ENCODE measurements at regions not wholly inside any gene's neighbourhood (a gene's known extent, or its start where the extent isn't known, plus 50 kb on each side); places are given as distances from the start of the nearest gene placed in this dataset.

DNA sequence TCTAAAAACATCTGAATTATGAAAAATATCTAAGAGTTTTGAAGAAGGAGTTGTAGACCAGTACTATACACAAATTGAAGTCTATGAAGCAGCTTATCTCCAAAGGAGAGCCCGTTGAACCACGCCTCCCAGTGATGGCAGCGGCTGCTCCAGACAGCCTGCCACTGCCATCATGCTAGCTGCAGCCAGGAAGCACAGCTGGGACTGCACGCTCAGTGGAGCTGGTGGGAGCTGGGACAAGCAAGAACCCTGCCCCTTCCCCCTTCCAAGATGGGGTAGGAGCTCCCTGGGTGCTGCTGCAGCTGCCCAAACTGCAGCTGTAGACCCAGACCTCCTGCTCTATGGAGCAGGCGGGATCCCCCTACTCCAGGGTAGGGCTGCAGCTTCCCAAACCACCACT, 124.7 kb upstream of the SPATS2L start:
- H3F3A ChIP-seq (ENCODE audit: control insufficient read depth, insufficient read depth) = no peaks in the 10 kb centered on the region
- no peaks in the 10 kb centered on the region for H4K20me1 ChIP-seq (ENCODE audit: control insufficient read depth, insufficient read depth, low read depth, low read length)
- H3K4me1 ChIP-seq (ENCODE audit: control insufficient read depth, low read length) = no peaks in the 10 kb centered on the region
- no peaks in the 10 kb centered on the region; the same call in 1 of the 2 replicates for H3K27me3 ChIP-seq (ENCODE audit: control insufficient read depth, low read length)
- H3K4me3 ChIP-seq (ENCODE audit: low read length) = no peak overlapping the region
- no peak overlapping the region for H3K27ac ChIP-seq (ENCODE audit: low read depth, low read length)
- no peaks in the 10 kb centered on the region for H3K36me3 ChIP-seq (ENCODE audit: control insufficient read depth, low read length)
- H3K4me2 ChIP-seq (ENCODE audit: low read length) = no peak overlapping the region
- no peaks in the 10 kb centered on the region for H3K9me3 ChIP-seq (ENCODE audit: control insufficient read depth, insufficient read depth, low read length)
- H3K79me2 ChIP-seq (ENCODE audit: control insufficient read depth, low read length) = no peaks in the 10 kb centered on the region
- TF ChIP-seq EZH2phosphoT487 (IDR thresholded peaks at IDR 0.05; ENCODE audit: borderline replicate concordance, low read length) (no peak), CTCF (IDR thresholded peaks at IDR 0.05; ENCODE audit: low read depth, low read length, poor library complexity, severe bottlenecking) (no peak)
- no peaks in the 10 kb centered on the region for H3K9me2 ChIP-seq (replicated peaks; ENCODE audit: control insufficient read depth, low read length)

GRCh38 chr2:200184748-200185627, 121.5 kb upstream of the SPATS2L start:
- H3K36me3 ChIP-seq (ENCODE audit: control insufficient read depth, low read length) = no peaks in the 10 kb centered on the region
- no peaks in the 10 kb centered on the region for H4K20me1 ChIP-seq (ENCODE audit: control insufficient read depth, insufficient read depth, low read depth, low read length)
- no peak overlapping the region for H3K4me2 ChIP-seq (ENCODE audit: low read length)
- TF ChIP-seq CTCF (IDR thresholded peaks at IDR 0.05; ENCODE audit: low read depth, low read length, poor library complexity, severe bottlenecking) (no peak), EZH2phosphoT487 (IDR thresholded peaks at IDR 0.05; ENCODE audit: borderline replicate concordance, low read length) (no peak)
- H3K27me3 ChIP-seq (ENCODE audit: control insufficient read depth, low read length) = no peaks in the 10 kb centered on the region; the same call in 1 of the 2 replicates
- no peaks in the 10 kb centered on the region for H3F3A ChIP-seq (ENCODE audit: control insufficient read depth, insufficient read depth)
- H3K27ac ChIP-seq (ENCODE audit: low read depth, low read length) = no peak overlapping the region
- no peaks in the 10 kb centered on the region for H3K9me3 ChIP-seq (ENCODE audit: control insufficient read depth, insufficient read depth, low read length)
- H3K4me3 ChIP-seq (ENCODE audit: low read length) = no peak overlapping the region
- H3K9me2 ChIP-seq (replicated peaks; ENCODE audit: control insufficient read depth, low read length) = no peaks in the 10 kb centered on the region
- H3K4me1 ChIP-seq (ENCODE audit: control insufficient read depth, low read length) = no peaks in the 10 kb centered on the region
- no peaks in the 10 kb centered on the region for H3K79me2 ChIP-seq (ENCODE audit: control insufficient read depth, low read length)

DNA sequence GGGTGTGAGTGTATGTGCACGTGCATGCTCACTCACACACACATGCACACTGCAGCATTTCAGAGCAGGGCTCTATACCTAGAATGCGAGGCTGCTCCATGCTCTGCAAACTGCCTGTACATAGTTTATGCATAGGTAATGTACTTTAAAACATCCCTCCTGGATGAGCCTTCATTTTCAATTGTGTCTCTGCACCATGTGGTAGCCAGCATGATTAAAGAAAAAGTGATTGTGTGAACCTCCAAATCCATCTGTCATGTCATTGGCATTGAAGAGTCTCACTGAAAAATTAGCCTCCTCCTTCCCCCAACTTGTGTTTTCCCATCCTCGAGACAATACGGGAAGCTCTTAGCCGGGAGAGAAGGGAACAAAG, 120.9 kb upstream of the SPATS2L start:
- Histone ChIP-seq H3K4me1 (ENCODE audit: control insufficient read depth, low read length) (no peaks in the 10 kb centered on the region), H3K9me2 (replicated peaks; ENCODE audit: control insufficient read depth, low read length) (no peaks in the 10 kb centered on the region), H3K79me2 (ENCODE audit: control insufficient read depth, low read length) (no peaks in the 10 kb centered on the region), H3K27me3 (ENCODE audit: control insufficient read depth, low read length) (no peaks in the 10 kb centered on the region; the same call in 1 of the 2 replicates), H3K4me2 (ENCODE audit: low read length) (no peak overlapping the region), H4K20me1 (ENCODE audit: control insufficient read depth, insufficient read depth, low read depth, low read length) (no peaks in the 10 kb centered on the region), H3F3A (ENCODE audit: control insufficient read depth, insufficient read depth) (no peaks in the 10 kb centered on the region), H3K36me3 (ENCODE audit: control insufficient read depth, low read length) (no peaks in the 10 kb centered on the region), H3K9me3 (ENCODE audit: control insufficient read depth, insufficient read depth, low read length) (no peaks in the 10 kb centered on the region), H3K27ac (ENCODE audit: low read depth, low read length) (no peak overlapping the region), H3K4me3 (ENCODE audit: low read length) (no peak overlapping the region)
- TF ChIP-seq EZH2phosphoT487 (IDR thresholded peaks at IDR 0.05; ENCODE audit: borderline replicate concordance, low read length) = no peak

DNA sequence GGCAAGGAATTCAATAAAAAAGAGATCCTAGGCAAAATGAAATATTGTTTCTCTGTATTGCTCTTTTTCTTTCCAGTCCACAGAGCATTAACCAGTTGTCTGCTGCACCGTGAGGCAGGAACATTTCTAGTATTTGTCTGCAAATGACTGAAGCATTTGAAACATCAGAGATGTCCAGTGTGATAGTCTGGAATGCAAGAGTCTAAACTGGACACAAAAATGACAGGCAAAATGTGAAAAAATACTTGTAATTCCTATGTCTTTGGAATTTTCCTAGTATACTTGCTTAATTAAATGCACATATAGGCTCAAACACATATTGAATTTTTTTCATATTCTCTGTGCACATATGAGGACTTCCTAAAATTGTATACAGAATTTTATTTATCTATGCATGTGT, 120.5 kb upstream of the SPATS2L start:
- Histone ChIP-seq H3K4me2 (ENCODE audit: low read length) (no peak overlapping the region), H3K9me2 (replicated peaks; ENCODE audit: control insufficient read depth, low read length) (no peaks in the 10 kb centered on the region), H3K27ac (ENCODE audit: low read depth, low read length) (no peak overlapping the region), H3K27me3 (ENCODE audit: control insufficient read depth, low read length) (no peaks in the 10 kb centered on the region; the same call in 1 of the 2 replicates), H4K20me1 (ENCODE audit: control insufficient read depth, insufficient read depth, low read depth, low read length) (no peaks in the 10 kb centered on the region), H3F3A (ENCODE audit: control insufficient read depth, insufficient read depth) (no peaks in the 10 kb centered on the region), H3K4me1 (ENCODE audit: control insufficient read depth, low read length) (no peaks in the 10 kb centered on the region), H3K36me3 (ENCODE audit: control insufficient read depth, low read length) (no peaks in the 10 kb centered on the region), H3K4me3 (ENCODE audit: low read length) (no peak overlapping the region), H3K9me3 (ENCODE audit: control insufficient read depth, insufficient read depth, low read length) (no peaks in the 10 kb centered on the region), H3K79me2 (ENCODE audit: control insufficient read depth, low read length) (no peaks in the 10 kb centered on the region)
- TF ChIP-seq EZH2phosphoT487 (IDR thresholded peaks at IDR 0.05; ENCODE audit: borderline replicate concordance, low read length) (no peak), CTCF (IDR thresholded peaks at IDR 0.05; ENCODE audit: low read depth, low read length, poor library complexity, severe bottlenecking) (no peak)

All from DOHH2 (cell line).